KG1 (cell line): ENCODE measurements at regions not wholly inside any gene's neighbourhood (a gene's known extent, or its start where the extent isn't known, plus 50 kb on each side); places are given as distances from the start of the nearest gene placed in this dataset.

Experiments
- DNase-seq: peaks from one replicate; lab custom pipeline; 2025; lab: John Stamatoyannopoulos, UW

DNA sequence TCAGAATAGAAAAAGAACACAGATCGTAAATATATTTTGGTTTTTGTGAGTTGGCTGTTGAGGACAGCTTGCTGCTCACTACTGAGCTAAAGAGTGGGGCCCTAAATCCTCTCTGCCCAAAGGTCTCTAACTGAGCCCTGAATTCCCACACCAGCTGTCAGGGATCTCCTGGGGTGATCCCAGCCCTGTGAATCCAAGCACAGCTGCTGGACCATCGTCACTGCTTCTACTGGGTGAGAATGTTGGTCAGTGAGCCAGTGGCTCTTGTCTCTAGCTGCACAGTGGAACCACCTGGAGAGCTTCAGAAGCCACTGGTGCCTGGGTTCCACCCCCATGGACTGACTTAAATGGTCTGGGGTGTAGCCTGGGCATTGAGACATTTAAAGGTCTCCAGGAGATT lies 90.5 kb upstream of the IL12A start:
- DNase-seq = no peak

DNA sequence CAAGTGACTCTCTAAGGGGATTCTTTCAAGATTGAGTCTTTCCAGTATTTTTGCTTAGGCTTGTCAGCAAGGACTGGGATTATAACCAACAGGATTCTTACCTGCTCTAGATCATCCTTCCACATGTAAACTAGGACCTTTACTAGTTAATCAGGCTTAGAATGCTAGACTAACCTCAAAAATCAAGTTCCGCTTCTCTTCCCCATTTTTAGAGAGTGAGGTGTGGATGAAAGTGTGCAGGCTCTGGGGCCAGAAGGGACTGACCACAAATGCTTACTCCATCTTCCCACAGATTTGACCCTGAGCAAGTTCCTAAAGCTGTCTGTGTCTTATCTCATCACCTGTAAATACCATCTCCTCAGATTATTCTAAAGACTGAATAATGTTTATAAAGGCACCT lies 89.5 kb upstream of the IL12A start:
- DNase-seq = no peak

DNA sequence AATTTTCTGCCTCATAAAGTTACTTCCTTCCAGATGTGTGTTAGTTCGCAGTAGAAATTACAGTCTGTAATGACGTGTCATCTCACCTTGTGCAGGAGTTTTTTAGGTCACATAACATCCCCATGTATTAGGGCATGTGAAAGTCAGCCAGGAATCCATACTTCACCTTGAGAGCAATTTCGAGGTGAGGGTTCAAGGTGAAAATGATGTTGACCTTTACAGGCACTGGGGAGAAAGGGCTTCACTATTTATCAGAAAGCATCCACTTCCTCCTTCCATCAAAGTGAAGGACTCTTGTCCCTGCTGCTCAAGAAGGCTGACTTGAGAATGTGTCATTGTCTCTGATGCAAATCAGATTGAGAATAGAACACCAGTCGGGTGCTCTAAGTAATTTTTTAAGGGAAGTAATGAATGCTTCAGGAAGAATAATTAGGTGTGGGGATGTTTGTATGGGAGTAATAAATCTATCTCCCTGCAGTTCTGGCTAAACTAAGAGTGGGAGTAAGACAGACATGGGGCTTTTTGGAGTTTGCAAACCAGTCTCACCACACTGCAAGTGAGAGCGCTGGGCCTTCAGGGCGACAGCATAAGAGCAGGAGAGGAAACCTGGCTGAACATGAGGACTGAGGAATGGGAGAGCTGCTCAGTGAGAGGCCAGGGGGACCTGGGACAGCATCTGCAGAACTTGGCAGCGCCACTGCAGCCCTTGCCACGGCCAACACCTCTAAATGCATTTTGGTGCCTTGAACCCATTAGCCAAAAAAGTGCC lies 85.9 kb upstream of the IL12A start:
- no peak for DNase-seq

DNA sequence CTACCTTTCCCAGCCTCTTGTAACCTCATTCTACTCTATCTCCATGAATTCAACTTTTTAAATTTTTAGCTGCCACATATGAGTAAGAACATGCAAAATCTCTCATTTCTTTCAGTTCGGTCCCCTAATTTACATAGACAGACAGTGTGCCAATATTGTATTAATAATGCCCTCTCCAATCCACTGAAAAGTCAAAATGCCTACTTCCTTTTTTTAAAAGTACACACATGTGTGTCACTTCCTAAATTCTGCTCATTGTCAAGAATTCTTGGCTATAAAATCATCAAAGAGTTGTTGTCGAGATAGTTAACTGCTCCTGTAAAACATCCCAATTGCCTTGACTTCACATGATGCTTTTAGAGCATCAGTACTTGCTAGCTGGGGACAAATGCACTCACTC lies 84.2 kb upstream of the IL12A start:
- DNase-seq = no peak

DNA sequence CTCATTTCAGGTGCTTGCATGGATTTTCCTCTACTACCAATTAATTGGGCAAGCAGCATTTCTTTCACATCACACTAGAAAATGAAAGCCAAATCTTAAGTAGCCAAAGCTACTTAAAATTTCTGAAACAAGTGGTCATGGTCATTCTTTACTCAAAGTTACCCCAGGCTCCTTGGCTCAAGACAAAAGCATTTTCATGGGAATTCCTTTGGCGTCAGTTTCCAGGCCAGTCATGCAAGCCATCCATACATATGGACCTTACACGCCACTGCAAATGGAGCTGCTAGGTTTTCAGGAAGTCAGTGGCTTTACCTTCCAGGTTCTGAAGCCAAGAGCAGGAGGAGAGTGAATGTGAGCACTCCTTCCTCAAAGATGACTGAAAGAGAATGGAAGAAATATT lies 83.7 kb upstream of the IL12A start:
- no peak for DNase-seq

DNA sequence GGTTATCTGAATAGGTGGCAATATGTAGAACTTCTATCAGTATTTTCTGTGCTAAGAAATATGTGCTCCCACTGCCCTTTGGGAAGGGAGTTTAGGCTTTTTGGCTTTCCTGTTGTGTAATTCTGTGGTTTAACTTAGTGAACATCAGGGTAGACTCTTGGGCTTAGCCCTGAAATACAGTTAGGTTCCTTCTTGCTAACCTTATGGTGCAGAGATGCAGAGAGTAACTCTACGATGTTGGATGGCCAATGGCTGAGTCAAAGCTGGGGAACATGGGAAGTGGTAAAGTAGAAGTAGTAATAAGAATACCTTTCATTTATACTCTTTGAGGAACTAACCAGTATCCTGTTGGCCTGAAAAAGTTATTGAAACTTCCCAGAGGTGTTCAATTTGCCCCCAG lies 80.8 kb upstream of the IL12A start:
- no peak for DNase-seq

DNA sequence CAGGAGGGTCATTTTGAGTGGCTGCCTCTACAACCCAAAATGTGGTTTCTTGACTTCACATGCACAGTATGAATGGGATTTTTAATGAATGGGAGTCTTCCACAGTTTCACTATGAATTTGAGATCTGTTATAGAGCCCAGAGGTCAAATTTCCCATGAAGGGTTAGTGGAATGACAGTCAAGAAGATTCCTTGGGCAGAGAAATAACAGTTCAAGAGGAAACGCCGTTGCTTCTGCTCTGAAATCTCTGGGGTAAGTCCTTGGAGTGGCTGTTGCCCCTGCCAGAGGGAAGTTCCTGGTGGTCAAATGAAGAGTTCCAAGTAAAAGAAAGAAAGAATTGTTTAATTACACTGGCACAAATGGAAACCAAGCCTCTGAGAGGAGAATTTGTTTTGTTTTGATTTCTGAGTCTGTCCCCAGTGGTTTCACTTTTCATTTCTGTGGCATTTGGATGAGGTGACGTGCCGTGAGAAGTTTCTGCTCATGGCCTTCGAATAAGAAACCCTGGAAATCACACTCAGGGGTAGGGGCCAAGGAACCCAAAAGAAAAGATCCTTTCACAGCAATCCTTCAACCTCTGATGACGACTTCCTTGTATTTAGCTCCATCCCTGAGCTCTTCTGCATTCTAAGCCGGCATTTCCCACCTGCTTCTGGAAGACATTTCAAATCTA lies 77.5 kb upstream of the IL12A start:
- no peak for DNase-seq

DNA sequence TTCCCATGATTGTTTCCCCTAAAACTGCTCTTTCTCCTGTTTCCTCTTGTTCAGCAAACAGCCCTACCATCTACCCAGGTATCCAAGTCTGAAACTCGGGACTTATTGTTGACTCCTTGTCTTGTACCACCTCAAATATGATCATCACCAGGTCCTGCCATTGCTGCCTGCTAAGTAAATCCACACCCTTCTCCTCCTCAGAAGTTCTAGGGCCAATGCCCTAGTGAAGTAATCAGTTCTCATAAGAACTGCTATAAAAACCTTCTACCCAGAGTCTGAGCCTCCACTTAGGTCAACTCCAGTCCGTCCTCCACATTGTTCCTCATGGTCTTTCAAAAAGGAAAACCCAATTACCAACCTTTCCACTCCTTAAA lies 77.0 kb upstream of the IL12A start:
- DNase-seq = no peak

DNA sequence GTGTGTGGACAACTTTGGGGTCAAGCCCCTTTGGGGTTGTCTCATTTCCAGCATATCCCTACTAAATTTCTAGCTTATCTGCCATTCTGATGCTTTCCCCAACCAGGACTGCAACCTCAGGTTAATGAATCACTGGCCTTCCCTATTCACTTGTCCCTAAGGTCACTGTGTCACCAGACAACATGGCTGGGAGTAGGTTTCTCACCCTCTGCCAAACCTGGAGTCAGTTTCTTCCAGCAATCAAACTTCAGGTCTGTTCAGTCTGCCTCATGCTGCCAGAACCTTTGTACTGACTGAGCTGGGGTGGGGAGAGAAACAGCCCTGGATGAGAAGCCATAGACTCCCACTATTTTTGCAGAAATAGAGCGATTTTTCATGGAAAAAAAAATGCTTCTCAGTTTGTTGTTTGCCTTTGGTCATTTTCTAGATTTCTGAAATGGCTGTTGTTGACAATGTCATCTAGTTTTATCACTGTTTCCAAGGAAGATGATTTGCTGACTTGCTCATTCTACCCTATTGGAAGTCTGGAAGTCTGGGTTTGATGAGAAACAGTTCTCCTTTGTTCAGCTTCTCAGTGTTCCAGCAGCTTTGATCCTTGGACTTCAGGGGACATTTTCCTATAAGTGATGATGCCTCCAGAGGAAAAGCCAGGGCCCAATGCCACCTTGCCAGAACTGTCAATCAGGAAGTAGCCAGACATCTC lies 74.8 kb upstream of the IL12A start:
- DNase-seq = no peak

DNA sequence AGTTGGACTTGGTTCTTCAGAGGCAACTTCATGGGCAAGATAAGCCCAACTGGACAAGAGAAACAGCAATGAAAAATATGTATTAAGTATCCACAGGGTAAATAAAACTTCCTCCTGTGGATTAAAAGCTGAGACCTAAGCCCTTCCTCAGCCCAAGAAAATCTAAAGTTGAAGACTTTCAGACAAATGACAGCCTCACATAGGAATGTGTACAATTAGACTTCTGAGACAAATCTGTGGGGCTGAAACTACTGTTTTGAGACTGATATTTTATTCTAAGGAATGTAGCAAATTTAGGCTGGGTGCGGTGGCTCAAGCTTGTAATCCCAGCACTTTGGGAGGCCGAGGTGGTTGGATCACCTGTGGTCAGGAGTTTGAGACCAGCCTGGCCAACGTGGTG lies 74.2 kb upstream of the IL12A start:
- no peak for DNase-seq

DNA sequence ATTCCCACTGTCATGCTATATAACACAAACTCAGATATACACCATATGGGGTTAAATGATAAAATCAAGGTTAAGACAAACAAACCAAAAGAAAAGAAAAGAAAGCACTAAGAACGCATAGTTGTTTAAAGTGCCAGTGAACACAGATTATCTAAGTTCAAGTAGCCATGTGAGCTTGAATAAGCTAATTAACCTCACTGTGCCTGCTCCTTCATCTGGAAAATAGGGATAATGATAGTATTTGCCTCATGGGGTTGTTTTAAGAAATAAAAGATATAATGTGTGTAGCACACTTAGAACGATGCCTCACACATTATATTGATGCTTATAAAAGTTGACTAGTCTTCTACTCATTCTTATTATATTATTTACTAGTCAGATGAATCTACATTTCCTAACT lies 72.6 kb upstream of the IL12A start:
- no peak for DNase-seq

DNA sequence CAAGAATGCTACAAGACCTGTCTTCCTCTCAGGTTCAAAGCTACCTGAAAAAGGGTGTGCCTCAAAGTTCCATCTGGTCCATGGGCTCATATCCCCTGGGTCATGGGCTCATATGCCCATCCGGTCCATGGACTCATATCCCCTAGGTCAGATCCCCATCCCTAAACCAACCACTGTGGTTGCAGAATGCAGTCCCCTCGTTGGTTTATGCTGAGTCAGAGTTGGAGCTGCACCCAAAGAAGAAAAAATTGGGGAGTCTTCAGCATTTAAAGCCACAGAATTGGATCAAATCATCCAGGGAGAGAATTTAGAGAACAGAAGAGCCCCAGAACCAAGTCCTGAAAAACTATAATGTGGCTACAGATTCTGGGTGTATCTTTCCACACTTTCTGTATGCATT lies 71.5 kb upstream of the IL12A start:
- DNase-seq = no peak

DNA sequence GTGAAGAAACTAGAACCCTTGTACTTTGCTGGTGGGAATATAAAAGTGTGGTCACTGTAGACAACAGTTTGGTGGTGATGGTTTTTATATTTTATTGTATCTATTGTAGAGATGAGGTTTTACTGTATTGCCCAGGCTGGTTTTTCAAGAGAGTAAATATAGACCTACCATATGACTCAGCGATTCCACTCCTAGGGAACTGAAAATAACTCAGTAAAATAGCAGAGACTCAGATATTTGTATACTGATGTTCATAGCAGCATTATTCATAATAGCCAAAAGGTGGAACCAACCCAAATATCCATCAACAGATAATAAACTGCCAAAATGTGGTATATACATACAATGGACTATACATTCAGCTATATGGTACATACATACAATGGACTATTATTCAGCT lies 68.8 kb upstream of the IL12A start:
- no peak for DNase-seq

DNA sequence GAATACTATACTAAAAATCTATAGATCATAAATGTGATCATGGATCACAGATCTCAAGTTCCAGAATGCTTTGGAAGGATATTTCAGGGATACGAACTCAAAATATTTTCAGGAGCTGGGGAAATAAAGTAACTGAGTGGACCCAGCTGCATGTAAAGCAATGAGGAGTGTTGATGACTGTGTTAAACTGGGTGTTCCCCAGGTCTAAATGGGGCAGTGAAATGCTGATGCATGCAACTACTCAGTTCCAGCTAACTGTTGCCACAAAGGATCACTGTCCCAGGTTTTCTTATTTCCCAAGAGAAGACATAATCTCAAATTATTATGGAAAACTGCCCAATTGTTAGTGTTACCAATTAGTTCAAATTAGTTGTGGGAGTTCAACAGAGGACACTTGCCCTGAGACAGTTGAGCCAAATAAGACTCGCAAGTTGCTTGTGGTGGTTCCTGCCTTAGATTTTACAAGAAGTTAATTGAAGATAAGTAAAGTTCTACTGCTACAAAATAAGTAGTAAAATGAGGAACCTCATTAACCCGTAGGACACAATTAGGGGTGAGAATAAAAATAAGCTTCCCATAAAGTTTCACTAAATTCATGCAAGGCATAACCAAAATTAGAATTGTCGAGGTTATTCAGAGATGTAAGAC lies 66.3 kb upstream of the IL12A start:
- no peak for DNase-seq

DNA sequence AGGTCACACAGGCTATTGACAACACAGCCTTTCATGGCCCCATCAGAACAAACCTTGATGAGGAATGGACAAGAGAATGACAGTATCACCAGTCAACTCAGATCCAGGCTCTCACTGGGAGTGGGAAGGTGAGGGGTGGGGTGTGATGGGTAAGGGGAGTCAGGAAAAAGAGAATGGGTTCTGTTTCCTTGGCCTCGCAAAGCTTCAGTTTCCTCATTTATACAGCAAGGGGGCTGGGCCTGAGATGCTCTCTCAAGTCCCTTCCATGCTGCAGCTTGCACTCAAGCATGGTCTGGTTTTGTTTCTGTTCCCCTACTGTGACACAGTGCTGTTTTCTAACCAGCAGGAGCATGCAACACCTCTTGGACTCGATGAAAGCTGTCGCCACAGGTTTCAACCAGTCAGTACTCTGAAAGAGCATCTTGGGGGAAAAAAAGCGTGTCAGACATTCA lies 65.7 kb upstream of the IL12A start:
- DNase-seq = no peak

DNA sequence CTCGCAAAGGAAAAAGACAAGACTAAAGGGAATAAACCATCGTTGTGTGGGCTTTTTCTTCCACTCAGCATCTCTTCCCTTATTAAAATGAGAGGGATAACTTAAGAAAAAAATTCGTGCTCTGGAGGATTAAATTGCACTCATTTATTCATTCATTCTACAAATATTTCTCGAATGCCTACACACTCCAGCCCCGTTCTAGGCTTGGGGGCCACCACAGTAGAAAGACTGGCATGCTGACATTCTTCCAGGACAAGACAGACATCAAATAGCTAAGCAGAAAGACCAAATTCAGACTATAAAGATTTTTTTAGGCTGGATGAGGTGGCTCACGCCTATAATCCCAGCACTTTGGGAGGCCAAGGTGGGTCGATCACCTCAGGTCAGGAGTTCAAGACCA lies 65.3 kb upstream of the IL12A start:
- no peak for DNase-seq

DNA sequence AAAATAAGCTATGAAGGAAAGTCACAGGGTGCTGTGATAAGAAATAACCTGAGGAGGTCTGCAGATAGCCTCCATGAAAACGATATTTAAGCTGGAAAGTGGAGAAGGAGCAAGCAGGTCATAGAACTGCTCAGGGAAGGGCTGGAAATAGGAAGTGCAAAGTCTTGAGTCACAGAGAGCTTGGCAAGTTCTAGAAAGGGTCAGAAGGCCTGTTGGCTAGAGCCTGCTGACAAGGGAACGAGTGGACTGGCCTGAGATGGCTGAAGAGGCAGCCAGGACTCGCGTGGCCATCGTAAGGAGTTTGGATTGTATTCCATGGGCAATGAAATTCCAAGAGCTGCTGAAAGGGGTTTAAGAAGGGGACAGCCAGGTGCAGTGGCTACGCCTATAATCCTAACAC lies 64.7 kb upstream of the IL12A start:
- no peak for DNase-seq

DNA sequence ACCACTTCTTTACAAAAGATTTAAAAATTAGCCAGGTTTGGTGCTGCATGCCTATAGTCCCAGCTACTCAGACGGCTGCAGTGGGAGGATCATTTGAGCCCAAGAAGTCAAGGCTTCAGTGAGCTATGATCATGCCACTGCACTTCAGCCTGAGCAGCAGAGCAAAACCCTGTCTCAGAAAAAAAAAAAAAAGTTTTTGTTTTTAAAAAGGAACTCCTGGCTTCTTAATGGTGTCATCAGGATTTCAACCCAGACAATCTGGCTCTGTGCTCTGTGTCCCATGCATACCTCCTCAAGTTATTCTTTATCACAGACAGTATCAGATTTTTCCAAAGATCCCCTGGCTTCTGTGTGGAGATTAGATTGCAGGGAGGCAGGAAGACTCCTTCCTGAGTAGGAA lies 64.2 kb upstream of the IL12A start:
- no peak for DNase-seq

DNA sequence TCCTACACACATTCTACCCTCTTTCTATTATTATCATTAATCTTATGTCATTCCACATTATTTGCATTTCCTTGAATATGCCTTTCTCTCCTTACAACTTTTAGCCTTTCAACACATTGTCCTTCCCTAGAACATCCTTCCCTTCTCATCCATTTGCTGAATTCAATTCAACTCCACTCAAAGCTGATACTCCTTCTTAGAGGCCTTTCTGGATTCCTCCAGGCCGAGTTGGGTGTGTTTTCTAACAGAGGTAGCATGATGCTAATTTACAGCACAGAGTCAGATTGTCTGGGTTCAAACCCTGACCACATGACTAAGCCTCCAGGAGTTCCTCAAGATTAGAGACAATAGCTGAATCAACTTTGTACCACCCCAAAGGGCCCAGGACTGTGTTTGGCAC lies 63.4 kb upstream of the IL12A start:
- DNase-seq = no peak

DNA sequence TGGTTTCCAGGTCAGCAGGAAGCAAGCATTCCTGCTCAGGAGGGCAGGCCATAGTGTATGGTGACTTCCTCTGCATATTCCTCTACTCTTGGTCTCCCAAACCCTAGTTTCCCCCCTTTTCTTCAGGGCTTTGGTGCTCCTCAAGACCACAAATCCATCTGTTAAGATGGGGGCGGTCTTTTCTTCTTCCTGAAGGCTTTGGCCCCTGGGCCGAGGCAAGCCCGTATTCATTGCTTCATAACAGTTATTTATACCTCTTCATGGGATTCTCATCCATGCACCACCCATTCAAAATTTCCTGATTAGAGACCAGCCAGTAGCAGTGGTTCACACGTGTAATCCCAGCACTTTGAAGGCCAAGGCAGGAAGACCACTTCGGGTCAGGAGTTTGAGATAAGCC lies 62.1 kb upstream of the IL12A start:
- no peak for DNase-seq

DNA sequence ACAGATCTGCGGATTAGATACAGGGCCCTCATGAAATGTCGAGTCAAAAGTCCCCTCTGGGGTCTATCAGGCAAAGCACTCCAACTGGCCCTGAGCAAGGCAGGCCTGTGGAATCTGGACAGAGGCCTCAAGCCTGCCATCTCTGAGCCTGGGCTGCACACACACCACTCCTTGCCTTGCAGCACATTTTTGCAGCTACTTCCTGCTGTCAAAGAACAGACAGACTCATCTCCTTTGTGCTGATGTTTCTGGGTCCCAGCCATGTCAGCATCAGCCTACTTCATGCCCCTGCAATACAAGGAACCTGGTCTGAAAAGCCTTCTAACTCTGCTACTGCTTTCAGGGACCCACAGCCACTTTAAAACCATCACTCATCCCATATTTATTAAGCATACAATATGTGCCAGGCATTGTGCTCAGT lies 60.6 kb upstream of the IL12A start:
- no peak for DNase-seq

DNA sequence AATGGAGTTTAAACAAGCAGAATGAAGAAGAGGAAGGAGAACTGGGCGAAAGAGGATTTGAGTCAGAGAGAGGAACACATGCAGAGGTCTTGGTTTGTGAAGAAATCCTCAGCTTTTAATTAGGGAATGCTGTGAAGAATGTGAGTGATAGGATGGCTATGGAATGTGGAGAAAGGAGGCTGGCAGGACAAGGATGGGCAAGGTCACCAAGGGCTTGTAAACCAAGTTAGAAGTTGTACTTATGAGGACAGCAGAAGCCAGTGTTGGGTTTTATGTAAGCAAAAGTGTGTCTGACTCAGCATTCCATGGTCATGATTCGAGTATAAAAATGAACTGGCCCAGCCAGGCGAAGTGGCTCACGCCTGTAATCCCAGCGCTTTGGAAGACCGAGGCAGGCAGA lies 60.0 kb upstream of the IL12A start:
- no peak for DNase-seq
